ENCODE measurements at regions not wholly inside any gene's neighbourhood (a gene's known extent, or its start where the extent isn't known, plus 50 kb on each side); places are given as distances from the start of the nearest gene placed in this dataset.

DNA sequence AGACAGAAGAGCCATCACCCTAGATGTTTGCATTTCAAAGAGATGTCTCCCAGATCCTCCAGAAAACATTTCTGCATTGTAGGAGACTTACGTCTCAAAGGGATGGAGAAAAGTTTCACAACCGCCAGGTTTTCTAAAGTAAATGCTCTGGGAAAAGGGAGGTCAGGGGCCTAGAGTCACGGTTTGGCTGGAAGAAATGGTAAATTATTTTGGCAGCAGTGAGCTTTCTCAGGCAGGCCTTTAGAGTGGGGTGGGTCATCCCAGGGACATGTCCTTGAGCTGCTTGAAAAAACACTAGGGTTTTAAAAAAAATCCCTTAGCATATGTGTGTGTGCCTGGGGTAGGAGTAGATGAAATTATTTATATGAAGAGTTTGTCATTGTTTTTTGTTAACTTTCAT is 728.8 kb downstream of the TYW1 start:
- Histone ChIP-seq H3K4me1 (ENCODE audit: control insufficient read depth, insufficient read depth, low read length) (no peaks in the 10 kb centered on the region), H3K9me3 (ENCODE audit: control insufficient read depth, insufficient read depth, low read length) (no peaks in the 10 kb centered on the region), H3K36me3 (ENCODE audit: control insufficient read depth, insufficient read depth, low read length) (no peaks in the 10 kb centered on the region), H3K27me3 (ENCODE audit: control insufficient read depth, insufficient read depth, low read length) (no peaks in the 10 kb centered on the region), H3K27ac (ENCODE audit: low read depth, low read length) (no peak overlapping the region), H3K4me3 (ENCODE audit: low read depth, low read length) (no peak overlapping the region)
- whole genome bisulfite sequencing (ENCODE audit: insufficient coverage), result 63% methylated on average over 1 of the region's 3 CpGs
- no peak for DNase-seq (ENCODE audit: low read depth in 4 of 6, low spot score in 6 of 6)

GRCh38 chr7:67729771-67730170 is 733.1 kb downstream of the TYW1 start:
- Histone ChIP-seq H3K9me3 (ENCODE audit: control insufficient read depth, insufficient read depth, low read length) (no peaks in the 10 kb centered on the region), H3K27me3 (ENCODE audit: control insufficient read depth, insufficient read depth, low read length) (no peaks in the 10 kb centered on the region), H3K36me3 (ENCODE audit: control insufficient read depth, insufficient read depth, low read length) (no peaks in the 10 kb centered on the region), H3K4me3 (ENCODE audit: low read depth, low read length) (no peak overlapping the region), H3K27ac (ENCODE audit: low read depth, low read length) (no peak overlapping the region), H3K4me1 (ENCODE audit: control insufficient read depth, insufficient read depth, low read length) (no peaks in the 10 kb centered on the region)
- WGBS (ENCODE audit: insufficient coverage), result 47% methylated on average over 4 of the region's 7 CpGs
- DNase-seq (ENCODE audit: low read depth in 4 of 6, low spot score in 6 of 6), result no peak

- no peak overlapping the region for H3K4me3 ChIP-seq (ENCODE audit: low read depth, low read length)
- H3K27ac ChIP-seq (ENCODE audit: low read depth, low read length), result no peak overlapping the region
- DNase-seq (ENCODE audit: low read depth in 4 of 6, low spot score in 6 of 6), result no peak
- H3K4me1 ChIP-seq (ENCODE audit: control insufficient read depth, insufficient read depth, low read length), result no peaks in the 10 kb centered on the region
- no peaks in the 10 kb centered on the region for H3K9me3 ChIP-seq (ENCODE audit: control insufficient read depth, insufficient read depth, low read length)
- H3K27me3 ChIP-seq (ENCODE audit: control insufficient read depth, insufficient read depth, low read length), result no peaks in the 10 kb centered on the region
- no peaks in the 10 kb centered on the region for H3K36me3 ChIP-seq (ENCODE audit: control insufficient read depth, insufficient read depth, low read length)
- no CpG with 5 or more reads among the region's 2 CpGs for WGBS (ENCODE audit: insufficient coverage)
Measured at GRCh38 chr7:67731704-67732103, 735.1 kb downstream of the TYW1 start.

DNA sequence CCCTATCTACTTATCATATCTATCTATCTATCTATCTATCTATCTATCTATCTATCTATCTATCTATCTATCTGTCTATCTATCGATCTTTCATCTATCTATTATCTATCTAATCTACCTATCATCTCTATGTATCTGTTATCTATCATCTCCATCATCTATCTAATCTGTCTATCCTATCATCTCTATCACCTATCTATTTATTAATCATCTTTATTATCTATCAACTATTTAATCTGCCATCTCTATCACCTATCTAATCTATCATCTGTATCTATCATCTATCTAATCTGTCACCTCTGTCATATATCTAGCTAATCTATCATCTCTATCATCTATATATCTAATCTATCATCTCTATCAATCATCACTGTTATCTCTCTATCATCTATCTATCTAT is 736.3 kb downstream of the TYW1 start:
- no CpG with 5 or more reads among the region's 1 CpG for WGBS (ENCODE audit: insufficient coverage)
- no peak for DNase-seq (ENCODE audit: low read depth in 4 of 6, low spot score in 6 of 6)
- Histone ChIP-seq H3K27ac (ENCODE audit: low read depth, low read length) (no peak overlapping the region), H3K9me3 (ENCODE audit: control insufficient read depth, insufficient read depth, low read length) (no peaks in the 10 kb centered on the region), H3K4me3 (ENCODE audit: low read depth, low read length) (no peak overlapping the region), H3K4me1 (ENCODE audit: control insufficient read depth, insufficient read depth, low read length) (no peaks in the 10 kb centered on the region), H3K36me3 (ENCODE audit: control insufficient read depth, insufficient read depth, low read length) (no peaks in the 10 kb centered on the region), H3K27me3 (ENCODE audit: control insufficient read depth, insufficient read depth, low read length) (no peaks in the 10 kb centered on the region)

GRCh38 chr7:67738145-67738544 is 741.5 kb downstream of the TYW1 start:
- no peak for DNase-seq (ENCODE audit: low read depth in 4 of 6, low spot score in 6 of 6)
- no peaks in the 10 kb centered on the region for H3K36me3 ChIP-seq (ENCODE audit: control insufficient read depth, insufficient read depth, low read length)
- H3K4me3 ChIP-seq (ENCODE audit: low read depth, low read length), result no peak overlapping the region
- WGBS (ENCODE audit: insufficient coverage), result 100% methylated on average over 2 of the region's 3 CpGs
- H3K27ac ChIP-seq (ENCODE audit: low read depth, low read length), result no peak overlapping the region
- H3K27me3 ChIP-seq (ENCODE audit: control insufficient read depth, insufficient read depth, low read length), result no peaks in the 10 kb centered on the region
- no peaks in the 10 kb centered on the region for H3K4me1 ChIP-seq (ENCODE audit: control insufficient read depth, insufficient read depth, low read length)
- H3K9me3 ChIP-seq (ENCODE audit: control insufficient read depth, insufficient read depth, low read length), result no peaks in the 10 kb centered on the region

- no CpG with 5 or more reads among the region's 6 CpGs for WGBS (ENCODE audit: insufficient coverage)
- Histone ChIP-seq H3K9me3 (ENCODE audit: control insufficient read depth, insufficient read depth, low read length) (no peaks in the 10 kb centered on the region), H3K4me1 (ENCODE audit: control insufficient read depth, insufficient read depth, low read length) (no peaks in the 10 kb centered on the region), H3K27me3 (ENCODE audit: control insufficient read depth, insufficient read depth, low read length) (no peaks in the 10 kb centered on the region), H3K4me3 (ENCODE audit: low read depth, low read length) (no peak overlapping the region), H3K36me3 (ENCODE audit: control insufficient read depth, insufficient read depth, low read length) (no peaks in the 10 kb centered on the region), H3K27ac (ENCODE audit: low read depth, low read length) (no peak overlapping the region)
- peak in 2 of 6 donors; percentile 5 to 12 for DNase-seq (ENCODE audit: low read depth in 4 of 6, low spot score in 6 of 6)
Measured at GRCh38 chr7:67738958-67739357, 742.3 kb downstream of the TYW1 start.

DNA sequence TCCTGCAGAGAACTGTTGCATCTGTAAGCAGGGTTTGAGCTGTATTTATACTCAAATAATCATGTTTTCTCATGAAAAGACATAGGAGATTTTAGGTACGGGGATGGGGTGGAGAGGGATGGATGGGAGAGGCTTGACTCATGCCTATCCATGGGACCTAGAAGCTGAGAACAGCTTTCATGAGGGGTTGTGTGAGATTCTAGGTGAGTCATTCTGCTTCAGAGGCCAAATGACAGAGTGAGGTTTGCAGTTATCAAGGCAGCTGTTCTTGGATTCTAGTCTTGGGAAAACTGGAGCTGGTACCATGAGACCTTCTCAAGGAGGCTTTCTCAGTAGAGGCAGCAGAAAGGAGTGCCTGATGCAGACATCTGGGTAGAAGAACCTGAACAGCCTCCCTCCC is 746.9 kb downstream of the TYW1 start:
- Histone ChIP-seq H3K36me3 (ENCODE audit: control insufficient read depth, insufficient read depth, low read length) (no peaks in the 10 kb centered on the region), H3K4me1 (ENCODE audit: control insufficient read depth, insufficient read depth, low read length) (no peaks in the 10 kb centered on the region), H3K4me3 (ENCODE audit: low read depth, low read length) (no peak overlapping the region), H3K27me3 (ENCODE audit: control insufficient read depth, insufficient read depth, low read length) (no peaks in the 10 kb centered on the region), H3K27ac (ENCODE audit: low read depth, low read length) (no peak overlapping the region), H3K9me3 (ENCODE audit: control insufficient read depth, insufficient read depth, low read length) (no peaks in the 10 kb centered on the region)
- 90% methylated on average over 1 of the region's 1 CpG for WGBS (ENCODE audit: insufficient coverage)
- no peak for DNase-seq (ENCODE audit: low read depth in 4 of 6, low spot score in 6 of 6)

GRCh38 chr7:67752227-67752626 is 755.6 kb downstream of the TYW1 start:
- no peaks in the 10 kb centered on the region for H3K27me3 ChIP-seq (ENCODE audit: control insufficient read depth, insufficient read depth, low read length)
- H3K4me3 ChIP-seq (ENCODE audit: low read depth, low read length), result no peak overlapping the region
- no peak overlapping the region for H3K27ac ChIP-seq (ENCODE audit: low read depth, low read length)
- 93% methylated on average over 2 of the region's 2 CpGs for WGBS (ENCODE audit: insufficient coverage)
- no peaks in the 10 kb centered on the region for H3K36me3 ChIP-seq (ENCODE audit: control insufficient read depth, insufficient read depth, low read length)
- no peaks in the 10 kb centered on the region for H3K4me1 ChIP-seq (ENCODE audit: control insufficient read depth, insufficient read depth, low read length)
- DNase-seq (ENCODE audit: low read depth in 4 of 6, low spot score in 6 of 6), result no peak
- H3K9me3 ChIP-seq (ENCODE audit: control insufficient read depth, insufficient read depth, low read length), result no peaks in the 10 kb centered on the region

DNA sequence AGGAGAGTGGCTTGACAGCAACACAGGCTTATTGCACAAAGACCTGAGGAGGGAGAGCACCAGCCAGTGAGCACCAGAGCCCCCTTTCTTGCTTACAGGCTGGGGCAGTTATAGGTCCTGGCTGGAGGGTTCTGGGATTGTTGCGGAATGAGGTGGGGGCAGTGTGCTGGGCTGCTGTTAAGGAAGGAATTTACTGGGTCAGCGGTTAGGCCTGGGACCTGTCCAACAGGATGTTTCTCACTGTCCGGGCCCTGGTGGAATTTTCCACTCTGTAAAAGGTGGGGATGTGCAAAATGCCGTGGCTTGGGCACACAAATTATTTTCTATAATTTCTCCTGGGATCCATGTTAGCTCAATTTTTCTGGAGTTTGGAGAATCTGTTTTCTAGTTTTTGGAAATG is 757.3 kb downstream of the TYW1 start:
- Histone ChIP-seq H3K4me3 (ENCODE audit: low read depth, low read length) (no peak overlapping the region), H3K9me3 (ENCODE audit: control insufficient read depth, insufficient read depth, low read length) (no peaks in the 10 kb centered on the region), H3K36me3 (ENCODE audit: control insufficient read depth, insufficient read depth, low read length) (no peaks in the 10 kb centered on the region), H3K4me1 (ENCODE audit: control insufficient read depth, insufficient read depth, low read length) (no peaks in the 10 kb centered on the region), H3K27me3 (ENCODE audit: control insufficient read depth, insufficient read depth, low read length) (no peaks in the 10 kb centered on the region), H3K27ac (ENCODE audit: low read depth, low read length) (no peak overlapping the region)
- DNase-seq (ENCODE audit: low read depth in 4 of 6, low spot score in 6 of 6), result no peak
- WGBS (ENCODE audit: insufficient coverage), result 88% methylated on average over 2 of the region's 4 CpGs

DNA sequence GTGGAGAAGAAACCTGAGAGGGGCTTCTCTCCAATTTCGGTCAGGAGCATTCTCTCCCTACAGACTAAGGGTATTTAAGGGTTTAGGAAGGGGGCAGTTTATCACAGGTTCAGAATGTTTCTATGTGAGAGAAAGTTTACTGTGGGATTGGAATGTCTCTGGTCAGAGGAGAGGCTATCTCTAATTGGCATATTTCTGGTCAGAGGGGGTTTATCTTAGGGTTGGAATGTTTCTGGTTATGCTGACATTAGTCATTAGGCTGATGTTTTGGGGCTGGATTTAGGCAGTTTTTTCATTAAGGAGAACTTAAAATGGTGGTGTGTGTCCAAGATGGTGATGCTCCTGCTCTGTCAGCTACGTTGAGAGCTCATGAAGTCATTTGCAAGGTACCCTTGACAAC is 758.0 kb downstream of the TYW1 start:
- Histone ChIP-seq H3K4me3 (ENCODE audit: low read depth, low read length) (no peak overlapping the region), H3K4me1 (ENCODE audit: control insufficient read depth, insufficient read depth, low read length) (no peaks in the 10 kb centered on the region), H3K27ac (ENCODE audit: low read depth, low read length) (no peak overlapping the region), H3K27me3 (ENCODE audit: control insufficient read depth, insufficient read depth, low read length) (no peaks in the 10 kb centered on the region), H3K36me3 (ENCODE audit: control insufficient read depth, insufficient read depth, low read length) (no peaks in the 10 kb centered on the region), H3K9me3 (ENCODE audit: control insufficient read depth, insufficient read depth, low read length) (no peaks in the 10 kb centered on the region)
- 100% methylated on average over 1 of the region's 2 CpGs for WGBS (ENCODE audit: insufficient coverage)
- DNase-seq (ENCODE audit: low read depth in 4 of 6, low spot score in 6 of 6), result no peak

Data from spinal cord (tissue), 9 donors.